Mucosa of descending colon (tissue), 3 donors: ENCODE measurements at regions not wholly inside any gene's neighbourhood (a gene's known extent, or its start where the extent isn't known, plus 50 kb on each side); places are given as distances from the start of the nearest gene placed in this dataset.

Experiments
- ATAC-seq: fragments of 200-7000 bp; cut with Tn5 transposase; one replicate; pipeline ENCODE4 v1.9.1; 2020; ENCODE audit warnings: mild to moderate bottlenecking, moderate library complexity
- DNase-seq, 3 donors: peaks; one replicate each; pipeline ENCODE4 v3.0.0-alpha.2; 2020
- H3K36me3 ChIP-seq: fragments of 200-600 bp; one replicate; pipeline ENCODE4 v1.8.0; 2021; ENCODE audit warnings: low read depth, mild to moderate bottlenecking
- H3K4me1 ChIP-seq: fragments of 200-600 bp; one replicate; pipeline ENCODE4 v1.8.0; 2021; ENCODE audit warnings: low read depth, mild to moderate bottlenecking
- H3K4me3 ChIP-seq: fragments of 200-600 bp; one replicate; pipeline ENCODE4 v1.8.0; 2021; ENCODE audit warnings: mild to moderate bottlenecking
- H3K9me3 ChIP-seq: fragments of 200-600 bp; one replicate; pipeline ENCODE4 v1.8.0; 2021; ENCODE audit warnings: mild to moderate bottlenecking
- intact Hi-C, 2 donors: fragments of 100-400 bp; cut with DNase I in 1 of 2; cut with micrococcal nuclease in 1 of 2; formaldehyde crosslinking; loops; one replicate each; pipeline versions ENCODE4 v1.11.0 to v1.11.1; 2022; cut with DNase I, micrococcal nuclease
- TF ChIP-seq, protein P1 (sequence below): fragments of 200-600 bp; IDR thresholded peaks from one replicate; pipeline ENCODE4 v1.8.0; 2022; ENCODE audit warnings: antibody characterized with exemption, mild to moderate bottlenecking
- donor health status: DM: no; HTN: no; CAD: no; lungs with moderate emphysema.
- donor health status: DM: no; HTN: no; CAD: no.
- donor health status: DM: no; HTN: yes; CAD: no.

DNA sequence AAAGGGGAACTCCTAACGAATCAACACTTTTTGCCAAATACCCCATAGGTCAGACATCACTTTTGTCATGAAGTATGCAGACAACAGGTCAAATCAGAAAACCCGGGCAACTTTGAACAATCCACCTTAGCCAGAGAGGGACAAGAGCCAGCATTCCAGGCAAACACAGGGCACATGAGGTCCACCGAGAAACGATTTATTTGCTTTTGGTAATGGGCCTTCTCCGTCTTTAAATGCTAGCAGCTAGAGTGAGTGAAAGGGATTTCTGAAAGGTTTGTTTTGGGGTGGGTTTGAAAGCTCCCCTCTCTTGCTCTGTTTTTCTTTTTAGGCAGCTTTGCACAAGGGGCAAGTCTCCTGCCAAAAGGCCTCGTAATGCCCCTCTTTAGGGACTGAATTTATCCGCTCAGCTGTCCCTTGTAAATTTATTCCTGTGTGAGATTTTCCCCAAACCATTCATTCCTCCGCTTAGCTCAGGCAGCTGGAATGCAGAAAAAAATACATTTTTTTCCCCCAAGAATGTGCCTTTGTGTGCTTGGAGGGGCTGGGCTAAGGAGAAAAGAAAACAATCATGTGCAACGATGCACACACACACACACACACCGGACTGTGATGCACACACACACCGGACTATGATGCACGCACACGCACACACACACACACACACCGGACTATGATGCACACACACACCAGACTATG lies 196.9 kb downstream of the SNX19 start:
- no peaks in the 10 kb centered on the region for H3K9me3 ChIP-seq
- no peaks in the 10 kb centered on the region for H3K4me1 ChIP-seq
- no peak for ATAC-seq
- DNase-seq, result no peak
- no peaks in the 10 kb centered on the region for H3K36me3 ChIP-seq
- TF ChIP-seq, protein P1, sequence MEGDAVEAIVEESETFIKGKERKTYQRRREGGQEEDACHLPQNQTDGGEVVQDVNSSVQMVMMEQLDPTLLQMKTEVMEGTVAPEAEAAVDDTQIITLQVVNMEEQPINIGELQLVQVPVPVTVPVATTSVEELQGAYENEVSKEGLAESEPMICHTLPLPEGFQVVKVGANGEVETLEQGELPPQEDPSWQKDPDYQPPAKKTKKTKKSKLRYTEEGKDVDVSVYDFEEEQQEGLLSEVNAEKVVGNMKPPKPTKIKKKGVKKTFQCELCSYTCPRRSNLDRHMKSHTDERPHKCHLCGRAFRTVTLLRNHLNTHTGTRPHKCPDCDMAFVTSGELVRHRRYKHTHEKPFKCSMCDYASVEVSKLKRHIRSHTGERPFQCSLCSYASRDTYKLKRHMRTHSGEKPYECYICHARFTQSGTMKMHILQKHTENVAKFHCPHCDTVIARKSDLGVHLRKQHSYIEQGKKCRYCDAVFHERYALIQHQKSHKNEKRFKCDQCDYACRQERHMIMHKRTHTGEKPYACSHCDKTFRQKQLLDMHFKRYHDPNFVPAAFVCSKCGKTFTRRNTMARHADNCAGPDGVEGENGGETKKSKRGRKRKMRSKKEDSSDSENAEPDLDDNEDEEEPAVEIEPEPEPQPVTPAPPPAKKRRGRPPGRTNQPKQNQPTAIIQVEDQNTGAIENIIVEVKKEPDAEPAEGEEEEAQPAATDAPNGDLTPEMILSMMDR, result no peak
- intact Hi-C loops, result no loop called here
- H3K4me3 ChIP-seq, result no peak overlapping the region

DNA sequence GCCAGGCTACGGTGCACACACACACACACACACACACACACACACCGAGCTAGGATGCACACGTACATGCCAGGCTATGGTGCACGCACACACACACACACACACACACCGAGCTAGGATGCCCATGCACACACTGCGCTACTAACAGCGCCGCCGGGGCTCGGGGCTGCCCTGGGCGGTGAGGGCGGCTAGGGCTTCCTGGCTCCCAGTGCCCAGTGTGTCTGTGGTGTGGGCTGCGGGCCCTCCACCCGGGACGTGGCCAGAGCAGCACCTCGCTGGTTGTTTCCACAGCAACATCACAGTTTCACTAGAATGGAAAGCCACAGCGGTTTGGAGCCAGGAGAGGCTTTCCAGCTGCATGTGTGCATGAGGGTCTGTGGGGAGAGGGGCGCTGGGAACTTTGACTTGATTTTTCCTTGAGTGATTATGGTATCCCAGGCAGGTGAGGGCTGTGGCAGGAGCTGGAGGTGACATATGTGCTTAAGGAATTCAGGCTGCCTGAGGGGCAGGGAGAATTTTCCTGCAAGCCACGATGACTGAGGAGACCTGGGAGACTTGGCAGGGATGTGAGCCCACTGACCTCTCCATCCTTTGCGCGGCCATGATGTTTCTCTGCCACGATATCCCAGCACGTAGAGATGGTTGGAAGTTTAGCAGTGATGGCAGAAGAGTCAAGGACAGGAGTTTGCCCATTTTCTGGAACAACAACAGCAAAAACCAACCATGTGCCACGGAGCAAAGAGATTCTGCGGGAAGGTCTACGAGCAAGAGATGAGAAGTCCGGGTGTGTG lies 195.9 kb downstream of the SNX19 start:
- Histone ChIP-seq H3K4me1 (no peaks in the 10 kb centered on the region), H3K9me3 (no peaks in the 10 kb centered on the region), H3K36me3 (no peaks in the 10 kb centered on the region), H3K4me3 (no peak overlapping the region)
- DNase-seq (no peak), ATAC-seq (peak; percentile 8)
- TF ChIP-seq, protein P1, result no peak
- intact Hi-C loops, result no loop called here

DNA sequence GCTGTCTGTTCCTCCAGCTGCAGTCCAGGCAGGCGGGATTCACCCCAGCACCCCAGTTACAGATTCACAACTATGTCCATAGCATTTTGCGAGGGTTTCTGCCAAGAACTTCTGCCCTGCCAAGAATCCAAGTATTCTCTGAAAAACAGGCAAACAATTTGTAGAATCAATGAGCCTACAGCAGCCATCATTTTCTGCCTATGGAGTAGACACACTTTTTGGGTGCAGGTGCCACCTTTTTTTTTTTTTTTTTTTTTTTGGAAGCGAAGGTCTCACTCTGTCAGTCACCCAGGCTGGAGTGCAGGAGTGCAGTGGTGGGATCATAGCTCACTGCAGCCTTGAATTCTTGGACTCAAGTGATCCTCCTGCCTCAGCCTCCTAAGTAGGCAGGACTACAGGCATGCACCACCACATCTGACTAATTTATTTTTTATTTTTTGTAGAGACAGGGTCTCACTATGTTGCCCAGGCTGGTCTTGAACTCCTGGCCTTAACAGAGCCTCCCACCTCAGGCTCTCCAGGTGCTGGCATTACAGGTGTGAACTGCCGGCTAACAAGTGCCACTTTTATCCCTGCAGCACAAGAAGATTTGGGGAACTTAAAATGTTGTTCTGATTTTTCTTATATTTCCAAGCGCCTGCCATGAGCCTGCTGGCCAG lies 195.1 kb downstream of the SNX19 start:
- intact Hi-C loops, result no loop called here
- TF ChIP-seq, protein P1, result no peak
- no peak for DNase-seq

DNA sequence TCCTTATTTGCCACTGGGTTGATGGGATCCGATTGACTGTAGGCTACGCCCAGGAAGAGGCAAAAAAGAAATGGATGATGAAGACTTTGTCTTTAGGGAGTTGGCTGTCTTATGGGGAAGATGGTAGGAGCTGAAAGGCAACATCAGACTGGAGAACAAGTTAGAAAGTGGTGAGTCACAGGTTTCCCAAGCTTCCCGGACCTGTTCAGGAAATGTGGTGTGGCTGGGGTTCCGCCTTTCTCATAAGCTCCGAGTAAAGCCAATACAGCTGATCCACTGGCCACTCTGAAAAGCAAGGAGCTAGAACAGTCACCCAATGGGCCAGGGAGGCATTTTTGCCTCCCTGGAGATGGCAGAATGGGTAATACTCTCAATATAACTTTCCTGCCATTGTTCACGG lies 194.5 kb downstream of the SNX19 start:
- TF ChIP-seq, protein P1, result no peak
- Histone ChIP-seq H3K4me1 (peaks cover 3% of the 10 kb centered on the region), H3K36me3 (no peaks in the 10 kb centered on the region), H3K4me3 (no peak overlapping the region), H3K9me3 (no peaks in the 10 kb centered on the region)
- DNase-seq (no peak), ATAC-seq (no peak)
- intact Hi-C loops, result no loop called here

More for the DNA sequence above, 195.1 kb downstream of the SNX19 start:
- Histone ChIP-seq H3K4me1 (peaks cover 2% of the 10 kb centered on the region), H3K4me3 (no peak overlapping the region), H3K9me3 (no peaks in the 10 kb centered on the region), H3K36me3 (no peaks in the 10 kb centered on the region)
- ATAC-seq, result no peak

DNA sequence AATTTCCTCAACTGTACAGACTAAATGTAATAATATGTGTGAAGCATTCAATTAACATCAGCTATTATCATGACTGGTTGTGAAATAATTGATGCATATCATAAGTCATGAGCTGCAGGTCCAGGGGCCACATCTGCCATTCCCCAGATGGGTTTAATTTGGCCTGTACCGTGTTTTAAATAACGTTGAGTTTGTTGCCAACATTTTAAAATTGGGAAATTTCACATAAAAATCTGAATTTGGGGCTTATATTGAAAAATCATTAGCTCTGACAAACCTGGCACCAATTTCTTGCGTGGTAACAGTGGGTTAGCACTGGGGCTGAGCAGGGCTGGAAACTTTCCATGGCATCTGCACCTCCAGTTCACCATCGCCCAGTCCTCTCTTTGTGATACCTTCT lies 193.9 kb downstream of the SNX19 start:
- DNase-seq, result no peak
- Histone ChIP-seq H3K4me3 (no peak overlapping the region), H3K9me3 (no peaks in the 10 kb centered on the region), H3K36me3 (no peaks in the 10 kb centered on the region), H3K4me1 (peaks cover 3% of the 10 kb centered on the region)
- TF ChIP-seq, protein P1, result no peak
- ATAC-seq, result no peak
- intact Hi-C loops, result no loop called here
